ENCODE measurements at regions not wholly inside any gene's neighbourhood (a gene's known extent, or its start where the extent isn't known, plus 50 kb on each side); places are given as distances from the start of the nearest gene placed in this dataset.

GRCh38 chr1:189121941-189122340, 1355.7 kb downstream of the BRINP3 start:
- TF ChIP-seq CTCF (IDR thresholded peaks at IDR 0.05; ENCODE audit: borderline replicate concordance, extremely low read depth, low read length, poor library complexity, severe bottlenecking) (no peak), EZH2 (IDR thresholded peaks at IDR 0.05; ENCODE audit: borderline replicate concordance, low read depth, low read length, severe bottlenecking) (no peak)
